ENCODE measurements at regions not wholly inside any gene's neighbourhood (a gene's known extent, or its start where the extent isn't known, plus 50 kb on each side); places are given as distances from the start of the nearest gene placed in this dataset.

- DNase-seq = no peak
These were observed 168.3 kb downstream of the SEC14L1 start for GRCh38 chr17:77308861-77309726.

- DNase-seq = no peak
These were observed 169.6 kb downstream of the SEC14L1 start for GRCh38 chr17:77310336-77310735.

GRCh38 chr17:77311371-77311981, 170.7 kb downstream of the SEC14L1 start:
- DNase-seq = no peak

DNA sequence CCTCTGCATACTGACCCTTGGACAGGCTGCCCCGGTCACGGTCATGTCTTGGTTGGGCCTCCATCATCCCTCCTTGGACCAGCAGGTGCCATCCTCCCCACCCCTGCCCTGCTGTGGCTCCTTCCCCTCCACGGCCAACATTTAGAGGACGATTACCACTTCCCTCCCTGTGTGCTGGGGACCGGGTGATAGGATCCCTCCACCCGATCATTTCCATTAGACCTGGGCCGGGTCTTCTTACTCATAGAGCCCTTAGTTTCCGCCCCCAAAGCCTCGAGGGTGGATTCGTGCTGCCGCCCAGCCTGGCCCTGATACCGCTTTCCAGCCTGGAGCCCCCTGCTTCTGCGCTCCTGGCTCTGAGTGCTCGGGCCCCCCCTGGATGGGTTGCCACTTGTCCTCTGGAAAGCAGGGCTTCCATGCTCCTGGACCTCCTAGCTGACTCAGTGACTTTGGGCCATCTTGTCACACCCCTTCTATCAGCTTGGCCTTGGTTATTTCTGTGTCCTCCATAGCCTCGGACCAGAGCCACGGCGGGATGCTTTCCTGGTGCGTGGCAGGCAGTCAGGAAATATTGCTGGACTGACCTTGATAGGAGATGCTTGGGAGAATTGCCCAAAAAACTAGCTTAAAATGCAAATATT, 171.4 kb downstream of the SEC14L1 start:
- DNase-seq = no peak

DNA sequence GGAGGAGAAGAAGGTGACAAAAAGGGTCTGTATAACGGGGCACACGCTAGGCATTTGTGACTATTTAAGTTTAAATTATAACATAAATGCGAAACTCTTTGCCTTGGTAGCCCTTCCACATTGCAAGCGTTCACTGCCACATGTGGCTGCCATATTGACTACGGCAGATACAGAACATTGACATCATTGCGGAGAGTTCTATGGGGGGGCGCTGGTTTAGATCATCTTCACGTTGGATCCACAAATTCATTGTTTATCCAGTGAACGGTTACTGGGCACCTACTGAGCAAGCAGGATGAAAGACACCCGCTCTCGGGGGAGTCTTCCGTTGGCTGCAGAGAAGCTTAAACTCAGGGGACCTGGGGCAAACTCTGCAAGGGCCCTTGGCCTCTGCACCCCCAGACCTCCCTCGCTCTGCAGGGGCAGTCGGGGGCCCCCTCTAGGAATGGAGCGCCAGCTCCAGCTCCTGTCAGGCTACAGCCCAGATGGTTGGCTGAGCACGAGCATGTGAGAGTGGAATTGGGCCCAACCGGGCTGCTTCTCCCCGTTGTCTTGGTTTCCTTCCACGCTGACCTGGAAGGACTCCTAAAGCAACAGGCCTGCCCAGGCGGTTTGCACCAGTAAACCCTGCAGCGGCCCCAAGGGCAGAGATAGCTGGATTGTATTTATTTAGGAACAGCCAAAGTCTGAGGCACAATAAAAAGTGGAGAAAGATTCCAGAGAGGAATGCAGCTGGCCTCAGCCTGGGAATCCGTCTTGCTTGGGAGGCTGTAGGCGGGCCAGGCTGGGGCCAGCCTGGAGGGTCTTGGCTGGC, 172.2 kb downstream of the SEC14L1 start:
- no peak for DNase-seq

DNA sequence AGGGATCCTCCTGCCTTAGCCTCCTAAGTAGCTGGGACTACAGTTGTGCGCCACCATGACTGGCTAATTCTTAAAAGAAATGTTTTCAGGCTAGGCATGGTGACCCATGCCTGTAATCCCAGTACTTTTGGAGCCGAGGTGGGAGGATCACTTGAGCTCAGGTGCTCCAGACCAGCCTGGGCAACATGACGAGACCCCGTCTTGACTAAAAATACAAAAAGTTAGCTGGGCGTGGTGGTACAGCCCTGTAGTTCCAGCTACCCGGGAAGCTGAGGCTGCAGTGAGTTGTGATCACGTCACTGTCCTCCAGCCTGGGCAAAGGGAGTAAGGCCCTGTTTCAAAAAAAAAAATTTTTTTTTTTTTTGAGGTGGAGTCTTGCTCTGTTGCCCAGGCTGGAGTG, 173.1 kb downstream of the SEC14L1 start:
- no peak for DNase-seq

DNA sequence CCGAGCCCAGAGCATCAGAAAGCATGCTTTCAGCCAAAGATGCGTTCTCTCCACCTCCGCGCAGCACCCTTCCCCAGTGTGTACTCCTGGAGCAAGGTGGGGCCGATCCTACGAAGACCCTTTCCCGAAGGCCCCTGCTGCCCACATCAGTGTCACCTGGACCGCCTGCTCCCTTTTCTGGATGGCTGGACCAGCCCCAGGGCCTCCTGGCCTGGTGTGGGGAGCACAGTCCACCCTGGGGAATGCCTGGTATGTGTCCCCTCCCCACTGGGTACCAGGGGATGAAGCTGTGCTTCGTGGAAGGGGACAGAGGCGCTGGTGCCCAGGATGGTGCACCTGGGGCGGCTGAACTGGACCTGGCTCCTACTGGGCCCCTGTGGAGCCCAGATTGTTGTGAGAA, 173.8 kb downstream of the SEC14L1 start:
- DNase-seq = no peak

- DNase-seq = no peak
These were observed 174.2 kb downstream of the SEC14L1 start for GRCh38 chr17:77315010-77315409.

GRCh38 chr17:77315551-77316190, 174.9 kb downstream of the SEC14L1 start:
- DNase-seq = no peak

DNA sequence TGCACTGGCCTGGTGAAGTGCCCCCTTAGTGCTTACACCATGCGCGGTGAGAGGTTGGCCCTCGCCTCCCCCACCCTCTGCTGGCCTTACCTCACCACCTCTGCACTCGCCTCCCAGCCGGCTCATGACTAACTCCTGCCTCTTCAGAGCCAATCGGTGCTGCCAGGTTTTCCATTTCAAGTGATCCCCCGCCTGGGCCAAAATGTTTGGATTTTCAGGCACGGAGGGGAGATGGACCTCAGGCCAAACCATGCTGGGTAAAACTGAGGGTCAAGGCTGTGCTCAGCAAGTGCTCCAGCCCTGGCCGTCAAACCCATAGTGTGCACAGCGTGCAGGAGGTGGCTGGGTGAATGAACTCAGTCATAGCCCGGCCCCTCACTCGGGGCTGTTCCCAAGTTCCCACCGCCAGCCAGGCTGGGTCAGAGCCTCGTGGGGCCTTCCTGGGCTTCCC, 175.4 kb downstream of the SEC14L1 start:
- no peak for DNase-seq

- no peak for DNase-seq
These were observed 175.9 kb downstream of the SEC14L1 start for GRCh38 chr17:77316651-77317050.

DNA sequence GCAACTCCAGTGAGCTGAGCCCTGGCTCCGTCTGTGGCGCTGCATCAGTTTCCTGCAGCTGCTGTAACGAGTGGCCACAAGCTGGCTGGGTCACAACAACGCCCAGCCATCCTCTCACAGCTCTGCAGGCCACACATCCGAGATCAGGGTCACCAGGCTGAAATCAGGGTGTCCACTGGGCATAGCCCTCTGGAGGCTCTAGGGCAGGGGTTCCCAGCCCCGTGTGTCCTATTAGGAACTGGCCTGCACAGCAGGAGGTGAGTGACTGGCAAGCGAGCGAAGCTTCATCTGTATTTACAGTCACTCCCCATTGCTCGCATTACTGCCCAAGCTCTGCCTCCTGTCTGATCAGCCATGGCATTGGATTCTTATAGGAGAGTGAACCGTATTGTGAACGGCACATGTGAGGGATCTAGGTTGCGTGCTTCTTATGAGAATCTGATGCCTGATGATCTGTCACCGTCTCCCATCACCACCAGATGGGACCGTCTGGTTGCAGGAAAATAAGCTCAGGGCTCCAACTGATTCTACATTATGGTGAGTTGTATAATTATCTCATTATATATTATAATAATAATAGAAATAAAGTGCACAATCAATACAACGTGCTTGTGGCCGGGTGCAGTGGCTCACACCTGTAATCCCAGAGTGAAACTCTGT, 176.5 kb downstream of the SEC14L1 start:
- DNase-seq = no peak

GRCh38 chr17:77318021-77318420, 177.3 kb downstream of the SEC14L1 start:
- DNase-seq = no peak

DNA sequence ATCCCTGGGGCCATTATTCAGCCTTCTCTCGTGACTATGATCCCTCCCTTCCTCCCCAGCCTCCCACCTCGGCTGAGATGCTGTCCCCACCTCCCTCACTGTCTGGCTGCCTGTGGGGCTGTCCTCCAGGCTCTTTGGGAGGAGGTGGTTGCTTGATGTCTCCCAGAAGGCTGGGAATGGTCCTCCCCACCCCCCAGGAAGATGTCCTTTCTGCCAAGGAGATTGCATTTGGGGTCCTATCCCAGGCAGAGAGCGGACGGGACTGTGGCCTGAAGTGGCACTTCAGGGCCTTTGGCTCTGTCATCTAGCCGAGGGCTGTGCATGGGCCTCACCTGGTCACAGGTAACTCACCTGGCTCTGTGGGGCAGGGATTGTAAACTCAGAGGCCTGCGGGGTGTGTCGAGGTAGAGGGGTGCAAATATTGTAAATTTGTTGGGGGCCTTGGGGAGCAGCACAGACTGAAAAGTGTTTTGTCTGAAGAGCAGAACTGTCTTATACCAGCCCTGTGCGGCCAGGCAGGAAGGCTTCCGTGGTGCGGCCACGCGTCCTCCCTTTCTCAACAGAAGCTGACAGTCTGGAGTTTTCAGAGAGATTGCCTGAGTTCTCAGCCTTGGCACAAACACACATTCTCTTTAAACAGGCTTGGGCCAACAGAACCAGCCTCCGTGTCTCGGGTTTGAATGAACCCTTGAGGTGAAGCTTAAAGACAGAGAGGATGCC, 177.9 kb downstream of the SEC14L1 start:
- DNase-seq = peak in 1 of 2 donors; percentile 3

DNA sequence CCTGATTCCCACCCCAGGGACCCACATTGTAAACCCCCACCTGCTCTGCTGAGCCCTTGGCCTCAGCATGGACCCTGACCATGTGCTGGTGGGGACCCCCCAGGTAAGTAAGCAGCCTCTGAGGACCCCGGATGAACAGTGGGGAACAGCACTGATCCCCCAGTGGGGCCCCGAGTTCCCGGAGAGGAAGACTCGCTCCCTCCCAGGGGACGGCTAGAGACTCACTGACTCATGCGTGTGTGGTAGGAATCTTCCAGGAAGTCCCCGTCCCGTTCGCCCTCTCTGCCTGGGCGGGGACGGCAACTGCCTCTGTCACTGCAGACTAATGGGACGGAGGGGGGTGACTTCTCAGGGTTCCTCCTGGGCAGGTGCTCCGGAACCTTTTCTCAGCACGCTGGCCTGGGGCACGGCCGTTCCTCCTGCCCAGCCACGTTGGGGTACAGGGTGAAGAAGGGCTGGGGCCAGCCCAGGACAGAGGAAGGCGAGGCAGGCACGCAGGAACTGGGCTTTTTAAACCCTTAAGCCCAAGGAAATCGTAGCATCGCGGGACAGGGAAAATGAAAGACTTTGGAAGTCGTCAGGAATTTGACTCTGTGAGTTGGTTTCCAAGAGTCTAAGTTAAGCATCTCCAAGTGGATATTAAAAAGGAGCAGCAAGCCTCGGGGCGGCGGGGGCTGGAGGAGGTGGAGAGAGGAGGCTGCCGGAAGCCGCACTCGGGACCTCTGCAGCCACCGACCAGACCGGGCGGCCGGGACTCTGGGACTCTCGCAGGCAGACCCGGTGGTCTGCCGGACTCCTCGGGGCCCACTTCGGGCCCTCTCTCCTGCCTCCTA, 178.7 kb downstream of the SEC14L1 start:
- peak; percentile 56 for DNase-seq

DNA sequence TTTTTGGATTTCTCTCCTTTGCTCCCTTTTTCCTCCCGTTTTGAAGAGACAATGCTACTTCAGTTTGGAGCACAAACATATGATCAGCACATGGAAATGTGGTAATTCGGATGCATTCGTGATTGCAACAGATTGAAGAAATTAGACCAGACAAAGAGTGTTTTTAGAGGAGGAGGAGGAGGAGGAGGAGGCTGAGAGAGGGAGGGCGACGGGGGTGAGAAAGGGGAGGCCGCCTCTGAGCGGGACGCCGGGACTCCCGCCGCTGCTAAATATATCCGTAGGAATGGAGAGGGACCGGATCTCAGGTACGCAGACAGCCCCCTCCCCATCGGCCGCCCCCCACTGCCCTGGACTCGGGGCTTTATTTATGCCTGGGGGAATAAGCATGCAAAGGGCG, 179.3 kb downstream of the SEC14L1 start:
- no peak for DNase-seq

- DNase-seq = no peak
These were observed 179.9 kb downstream of the SEC14L1 start for GRCh38 chr17:77320485-77321256.

DNA sequence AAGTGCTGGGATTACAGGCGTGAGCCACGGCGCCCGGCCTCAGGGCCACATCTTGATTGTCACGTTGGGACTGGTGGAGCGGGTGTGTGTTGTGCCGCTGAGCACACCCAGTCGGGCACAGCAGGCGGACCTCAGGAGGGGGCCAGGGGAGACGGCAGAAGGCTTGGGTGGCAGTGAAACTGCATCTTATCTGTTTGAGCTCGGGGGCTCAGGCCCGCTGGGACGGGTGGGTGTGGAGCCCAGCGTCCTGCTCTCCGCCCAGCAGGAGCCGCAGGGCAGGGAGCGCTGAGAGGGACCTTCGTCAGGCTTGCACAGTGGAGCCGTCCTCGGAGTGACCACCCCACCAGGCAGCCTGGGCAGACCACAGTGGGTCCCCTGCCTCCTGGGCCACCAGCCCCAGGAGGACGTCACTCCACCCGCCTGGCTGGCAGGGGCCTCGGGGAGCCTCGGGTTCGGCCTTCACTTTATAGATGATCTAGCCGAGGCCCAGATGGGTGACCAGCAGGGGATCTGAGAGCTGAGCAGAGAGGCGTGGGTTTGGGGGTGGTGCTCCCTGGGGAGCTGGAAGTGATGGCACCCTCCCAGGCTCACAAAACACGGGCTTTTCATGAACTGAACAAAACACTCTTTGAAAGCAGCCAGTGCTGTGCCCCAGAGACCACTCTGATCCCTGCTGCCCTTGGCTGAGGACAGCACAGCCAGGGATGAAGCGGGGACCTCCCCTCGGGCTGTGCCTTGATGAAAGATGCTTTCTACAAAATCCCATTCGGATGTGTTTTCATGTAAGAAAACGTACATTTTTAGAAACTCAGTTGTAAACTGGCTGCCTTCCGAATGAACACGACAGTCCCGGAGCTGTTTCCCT, 181.1 kb downstream of the SEC14L1 start:
- no peak for DNase-seq

Measured in bone marrow (tissue), 2 donors.